OCI-LY1 (cell line): ENCODE measurements at regions not wholly inside any gene's neighbourhood (a gene's known extent, or its start where the extent isn't known, plus 50 kb on each side); places are given as distances from the start of the nearest gene placed in this dataset.

Experiments
- CTCF ChIP-seq: fragments of 200-600 bp; sonication (generic), shearing (Covaris generic); IDR thresholded peaks from 2 replicates; pipeline ENCODE4 v1.5.1; 2017; ENCODE audit warnings: mild to moderate bottlenecking, antibody characterized with exemption, low read length, moderate library complexity, mixed read lengths
- EZH2 ChIP-seq: fragments of 200-600 bp; sonication (generic), shearing (Covaris generic); IDR thresholded peaks from 2 replicates; pipeline ENCODE4 v1.8.0; 2017; ENCODE audit warnings: borderline replicate concordance, mixed run types, mild to moderate bottlenecking, antibody characterized with exemption, low read length, moderate library complexity, mixed read lengths

GRCh38 chr5:126044931-126045565, 378.2 kb upstream of the GRAMD2B start:
- TF ChIP-seq CTCF (no peak), EZH2 (no peak)
